Tibial nerve (tissue), 3 donors: ENCODE measurements at regions not wholly inside any gene's neighbourhood (a gene's known extent, or its start where the extent isn't known, plus 50 kb on each side); places are given as distances from the start of the nearest gene placed in this dataset.

Experiments
- POLR2A ChIP-seq, 2 donors: fragments of 450-650 bp; IDR thresholded peaks; one replicate each; pipeline ENCODE4 v1.6.1; 2017; ENCODE audit warnings: antibody characterized with exemption in 2 of 2, mild to moderate bottlenecking in 2 of 2, moderate library complexity in 2 of 2
- TF ChIP-seq, protein P1 (sequence below), 5 experiments: fragments of 200-600 bp in 3 of 5; fragments of 450-650 bp in 2 of 5; sonication (generic) in 3 of 5; IDR thresholded peaks; one replicate each; pipeline ENCODE4 v1.5.1; 2016 to 2019; ENCODE audit warnings: antibody characterized with exemption in 5 of 5, mild to moderate bottlenecking in 3 of 5, moderate library complexity in 2 of 5

DNA sequence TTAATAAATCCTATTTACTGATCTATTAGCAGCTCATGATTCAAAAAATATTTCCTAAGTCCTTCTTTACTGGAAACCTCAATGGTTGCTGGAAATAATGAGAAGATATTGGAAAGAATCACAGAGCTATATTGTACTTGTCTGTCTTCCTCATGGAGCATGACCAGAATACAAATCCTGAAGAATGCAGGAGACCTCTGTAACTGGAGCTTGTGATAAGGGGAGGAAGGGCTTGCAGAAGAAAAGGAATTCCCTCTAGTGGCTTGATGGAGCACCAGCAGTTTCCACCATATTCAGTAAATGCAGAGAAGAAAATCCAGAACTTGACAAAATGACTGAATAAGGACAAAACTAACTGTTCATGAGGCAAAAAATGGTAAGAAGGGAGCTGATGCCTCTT is 1333.1 kb downstream of the EFNB2 start:
- TF ChIP-seq, protein P1, sequence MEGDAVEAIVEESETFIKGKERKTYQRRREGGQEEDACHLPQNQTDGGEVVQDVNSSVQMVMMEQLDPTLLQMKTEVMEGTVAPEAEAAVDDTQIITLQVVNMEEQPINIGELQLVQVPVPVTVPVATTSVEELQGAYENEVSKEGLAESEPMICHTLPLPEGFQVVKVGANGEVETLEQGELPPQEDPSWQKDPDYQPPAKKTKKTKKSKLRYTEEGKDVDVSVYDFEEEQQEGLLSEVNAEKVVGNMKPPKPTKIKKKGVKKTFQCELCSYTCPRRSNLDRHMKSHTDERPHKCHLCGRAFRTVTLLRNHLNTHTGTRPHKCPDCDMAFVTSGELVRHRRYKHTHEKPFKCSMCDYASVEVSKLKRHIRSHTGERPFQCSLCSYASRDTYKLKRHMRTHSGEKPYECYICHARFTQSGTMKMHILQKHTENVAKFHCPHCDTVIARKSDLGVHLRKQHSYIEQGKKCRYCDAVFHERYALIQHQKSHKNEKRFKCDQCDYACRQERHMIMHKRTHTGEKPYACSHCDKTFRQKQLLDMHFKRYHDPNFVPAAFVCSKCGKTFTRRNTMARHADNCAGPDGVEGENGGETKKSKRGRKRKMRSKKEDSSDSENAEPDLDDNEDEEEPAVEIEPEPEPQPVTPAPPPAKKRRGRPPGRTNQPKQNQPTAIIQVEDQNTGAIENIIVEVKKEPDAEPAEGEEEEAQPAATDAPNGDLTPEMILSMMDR (IDR thresholded peaks at IDR 0.05) = peak; percentile 15 to 38 (median 22)
- TF ChIP-seq POLR2A (IDR thresholded peaks at IDR 0.05) = no peak
